IPS-18c (cell line): ENCODE measurements at regions not wholly inside any gene's neighbourhood (a gene's known extent, or its start where the extent isn't known, plus 50 kb on each side); places are given as distances from the start of the nearest gene placed in this dataset.

ENCODE experiments used
- H3K4me3 ChIP-seq: 2 replicates; pipeline ENCODE4 v1.7.0; 2013; ENCODE audit warnings: low read depth, mild to moderate bottlenecking, low read length, moderate library complexity; ENCODE audit not compliant: insufficient read depth
- H3K9me3 ChIP-seq: one replicate; pipeline ENCODE4 v1.6.1; 2013; ENCODE audit warnings: mild to moderate bottlenecking, low read length, moderate library complexity; ENCODE audit not compliant: control insufficient read depth, insufficient read depth

DNA sequence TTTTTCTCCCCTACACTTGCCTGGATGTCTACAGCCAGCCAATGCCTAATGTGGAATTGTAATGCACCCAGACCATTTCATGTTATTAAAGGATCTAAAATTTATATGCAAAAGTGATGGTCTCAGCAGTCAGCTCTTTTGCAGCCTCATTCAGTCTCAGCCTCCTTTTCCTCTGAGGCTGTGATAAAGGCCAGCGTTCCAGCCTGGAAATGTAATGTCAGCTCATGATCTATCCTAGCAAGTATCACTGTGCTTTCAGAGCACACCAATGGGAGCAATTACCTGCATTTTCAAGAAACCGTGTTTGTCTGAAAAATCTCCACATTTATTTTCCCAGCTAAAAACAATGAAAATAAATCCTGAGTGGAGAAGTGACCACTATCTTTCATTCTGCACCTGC lies 274.6 kb downstream of the CDH20 start:
- peaks cover 3% of the 10 kb centered on the region for H3K9me3 ChIP-seq
- no peak overlapping the region for H3K4me3 ChIP-seq

DNA sequence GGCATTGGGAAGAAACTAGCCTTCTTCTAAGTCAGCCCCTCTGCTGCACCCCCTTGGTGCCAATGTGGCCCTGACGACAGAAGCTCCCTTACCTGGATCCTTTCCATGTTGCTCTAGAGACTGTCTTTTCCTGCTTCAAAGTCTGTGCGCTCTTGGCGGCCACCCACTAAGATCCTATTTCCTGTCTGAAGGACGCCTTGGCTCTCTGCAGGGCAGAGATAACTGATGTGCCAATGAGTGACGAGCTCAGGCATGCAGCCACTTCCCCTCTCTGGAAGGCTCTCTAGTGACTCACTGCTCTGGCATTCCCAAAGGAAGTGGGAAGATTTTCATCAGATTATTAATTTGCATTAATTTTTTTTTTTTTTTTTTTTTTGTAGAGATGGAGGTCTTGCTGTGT lies 273.5 kb downstream of the CDH20 start:
- H3K9me3 ChIP-seq = peaks cover 3% of the 10 kb centered on the region
- H3K4me3 ChIP-seq = peak overlapping the region; percentile 28; the same call in 1 of the 2 replicates

DNA sequence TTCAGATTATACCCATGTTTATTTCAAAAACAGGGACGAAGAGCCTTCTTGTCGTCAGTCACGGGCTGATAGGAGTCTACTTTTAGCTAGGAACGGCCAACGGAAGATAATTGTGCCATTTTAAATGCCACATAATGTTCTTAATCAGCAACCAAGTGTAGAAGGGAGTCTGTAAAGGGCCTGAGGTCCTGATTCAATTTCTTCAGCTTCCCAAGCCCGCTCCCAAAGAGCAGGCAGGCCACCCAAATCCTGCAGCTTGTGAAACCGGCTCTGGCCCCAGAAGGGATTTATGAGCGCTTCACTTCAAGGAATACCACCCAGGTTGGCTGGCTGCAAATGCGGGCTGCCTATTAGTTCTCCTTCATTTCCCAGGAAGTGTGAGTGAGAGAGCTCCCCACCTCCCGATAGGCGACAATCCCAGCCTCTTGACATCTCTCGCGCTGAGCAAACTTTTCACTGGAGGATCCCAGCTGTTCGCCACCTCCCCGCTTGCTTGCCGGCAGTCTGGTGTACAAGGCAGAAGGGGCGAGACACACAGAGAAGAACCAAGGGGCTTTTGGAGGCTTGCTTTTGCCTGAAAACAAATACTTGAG lies 272.9 kb downstream of the CDH20 start:
- peak overlapping the region; percentile 28 for H3K4me3 ChIP-seq
- H3K9me3 ChIP-seq = peaks cover 3% of the 10 kb centered on the region

DNA sequence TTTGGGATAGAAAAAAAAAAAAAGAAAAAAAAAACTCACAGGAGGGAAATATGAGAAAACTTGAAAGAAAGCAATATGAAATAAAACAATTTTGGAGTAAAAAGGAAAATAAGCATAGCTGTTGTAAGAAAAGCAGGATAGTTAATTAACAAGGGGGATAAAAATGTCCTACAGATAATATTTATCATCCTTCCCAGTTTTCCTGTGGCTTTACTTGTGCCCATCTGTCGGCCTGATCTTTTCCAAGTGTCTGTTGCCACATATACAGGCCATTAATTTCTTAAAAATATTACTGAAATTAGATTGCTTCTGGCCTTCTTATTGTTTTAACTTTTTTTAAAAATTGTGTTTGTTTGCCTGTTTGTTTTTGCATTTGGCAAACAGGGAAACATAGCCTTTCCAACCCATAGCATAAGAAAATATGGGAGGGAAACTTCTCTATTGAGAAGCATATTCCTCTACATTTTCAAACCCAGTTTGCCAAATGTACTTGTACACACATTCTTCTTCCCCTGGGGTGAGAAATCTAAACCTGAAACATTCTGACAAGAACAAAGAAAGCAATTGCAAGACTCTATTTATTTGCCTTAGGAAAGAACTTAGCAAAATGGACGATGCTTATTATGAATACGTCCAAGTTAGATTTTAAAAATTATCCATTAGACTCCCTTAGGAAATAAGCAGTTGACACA lies 272.3 kb downstream of the CDH20 start:
- H3K4me3 ChIP-seq = no peak overlapping the region

More for the DNA sequence above, 272.3 kb downstream of the CDH20 start:
- peaks cover 3% of the 10 kb centered on the region for H3K9me3 ChIP-seq
